Fibroblast of villous mesenchyme (primary cell): ENCODE measurements at regions not wholly inside any gene's neighbourhood (a gene's known extent, or its start where the extent isn't known, plus 50 kb on each side); places are given as distances from the start of the nearest gene placed in this dataset.

Experiments used
- DNase-seq: peaks from one replicate; pipeline ENCODE4 v3.0.0-alpha.2; 2010; ENCODE audit warnings: low read depth
- H3K4me3 ChIP-seq: 2 replicates; pipeline ENCODE4 v1.5.1; 2011; ENCODE audit warnings: low read depth, mild to moderate bottlenecking, low read length
- TF ChIP-seq, protein P1 (sequence below): IDR thresholded peaks from 2 replicates; pipeline ENCODE4 v1.5.1; 2012; ENCODE audit warnings: low read depth, mild to moderate bottlenecking, low read length; ENCODE audit not compliant: insufficient read depth

DNA sequence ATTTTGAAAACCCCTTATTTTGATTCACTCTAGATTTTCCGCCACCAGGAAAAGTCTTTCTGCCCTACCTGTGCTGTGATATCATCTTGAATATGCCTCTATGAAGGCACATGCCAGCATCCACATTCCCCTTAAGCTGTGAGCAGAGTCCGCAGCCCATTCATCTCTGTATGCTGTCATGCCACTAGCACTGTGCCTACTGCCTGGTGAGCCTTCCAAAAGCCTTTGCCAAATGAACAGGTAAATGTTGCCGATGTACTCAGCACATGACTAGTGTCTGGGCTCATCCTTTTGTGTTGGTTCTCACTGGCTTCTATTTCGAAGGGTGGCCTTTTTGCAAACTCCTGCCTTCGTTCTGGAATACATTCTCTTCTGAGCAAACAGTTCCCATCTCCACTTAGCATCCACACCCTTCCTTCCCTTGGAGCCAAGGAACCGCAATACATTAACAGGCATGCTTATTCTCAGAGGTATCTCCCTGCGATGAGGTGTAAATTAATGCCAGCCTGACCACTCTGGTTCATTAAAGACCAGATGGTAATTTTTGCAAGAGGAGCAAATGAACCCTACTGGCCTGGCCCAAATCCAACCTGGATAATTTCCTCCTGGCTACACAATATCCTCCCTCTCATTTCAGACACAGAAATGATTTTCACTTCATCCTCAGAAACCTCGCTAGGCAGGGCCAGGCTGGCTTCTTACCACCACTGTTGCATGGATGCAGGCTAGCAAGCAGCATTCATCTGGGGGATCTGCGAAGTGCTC, 339.7 kb upstream of the NFE2L3 start:
- no peak overlapping the region for H3K4me3 ChIP-seq
- TF ChIP-seq, protein P1, sequence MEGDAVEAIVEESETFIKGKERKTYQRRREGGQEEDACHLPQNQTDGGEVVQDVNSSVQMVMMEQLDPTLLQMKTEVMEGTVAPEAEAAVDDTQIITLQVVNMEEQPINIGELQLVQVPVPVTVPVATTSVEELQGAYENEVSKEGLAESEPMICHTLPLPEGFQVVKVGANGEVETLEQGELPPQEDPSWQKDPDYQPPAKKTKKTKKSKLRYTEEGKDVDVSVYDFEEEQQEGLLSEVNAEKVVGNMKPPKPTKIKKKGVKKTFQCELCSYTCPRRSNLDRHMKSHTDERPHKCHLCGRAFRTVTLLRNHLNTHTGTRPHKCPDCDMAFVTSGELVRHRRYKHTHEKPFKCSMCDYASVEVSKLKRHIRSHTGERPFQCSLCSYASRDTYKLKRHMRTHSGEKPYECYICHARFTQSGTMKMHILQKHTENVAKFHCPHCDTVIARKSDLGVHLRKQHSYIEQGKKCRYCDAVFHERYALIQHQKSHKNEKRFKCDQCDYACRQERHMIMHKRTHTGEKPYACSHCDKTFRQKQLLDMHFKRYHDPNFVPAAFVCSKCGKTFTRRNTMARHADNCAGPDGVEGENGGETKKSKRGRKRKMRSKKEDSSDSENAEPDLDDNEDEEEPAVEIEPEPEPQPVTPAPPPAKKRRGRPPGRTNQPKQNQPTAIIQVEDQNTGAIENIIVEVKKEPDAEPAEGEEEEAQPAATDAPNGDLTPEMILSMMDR = no peak

GRCh38 chr7:25813381-25813780, 338.6 kb upstream of the NFE2L3 start:
- DNase-seq = no peak
- TF ChIP-seq, protein P1 = no peak
- no peak overlapping the region for H3K4me3 ChIP-seq

More for the DNA sequence above, 339.7 kb upstream of the NFE2L3 start:
- no peak for DNase-seq

DNA sequence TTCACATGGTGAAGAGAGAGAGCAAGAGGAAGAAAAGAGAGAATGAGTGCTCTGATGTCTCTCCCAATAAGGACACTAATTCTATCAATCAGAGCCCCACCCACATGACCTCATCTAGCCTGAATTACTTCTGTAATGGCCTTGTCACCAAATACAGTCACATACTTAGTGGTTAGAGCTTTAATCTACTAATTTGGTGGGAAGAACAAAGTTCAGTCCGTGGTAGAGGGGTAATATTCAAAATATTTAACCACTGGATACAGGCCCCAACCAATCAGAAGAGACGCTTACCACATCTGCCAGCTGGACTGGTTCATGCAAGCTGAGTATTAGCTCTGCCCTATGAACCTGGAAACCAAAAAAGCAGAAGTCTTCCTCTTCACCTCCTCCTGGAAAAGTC, 336.3 kb upstream of the NFE2L3 start:
- no peak for DNase-seq
- no peak overlapping the region for H3K4me3 ChIP-seq
- TF ChIP-seq, protein P1 = no peak

- no peak overlapping the region for H3K4me3 ChIP-seq
- DNase-seq = no peak
- TF ChIP-seq, protein P1 = peak; percentile 60
These were observed 331.5 kb upstream of the NFE2L3 start for GRCh38 chr7:25820432-25821040.

DNA sequence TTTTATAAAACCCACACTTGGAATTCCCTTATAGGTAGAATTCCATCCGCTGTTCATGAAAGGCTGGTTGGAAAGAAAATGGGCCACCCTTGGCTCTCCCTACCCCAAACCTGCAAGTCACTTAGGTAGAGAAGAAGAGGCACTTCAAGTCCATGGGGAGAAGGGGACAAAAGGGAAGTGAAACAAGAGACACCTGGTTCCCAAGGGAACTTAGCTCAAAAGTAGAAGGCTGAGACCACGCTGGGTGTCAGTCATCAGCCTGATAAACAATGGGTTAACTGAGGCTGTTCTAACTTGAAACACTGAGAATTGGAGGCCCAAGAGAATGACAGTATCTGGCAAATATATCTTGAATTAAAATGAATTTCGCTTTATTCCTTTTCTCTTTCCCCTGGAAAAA, 330.8 kb upstream of the NFE2L3 start:
- DNase-seq = no peak

GRCh38 chr7:25822823-25823222, 329.2 kb upstream of the NFE2L3 start:
- TF ChIP-seq, protein P1 = no peak
- no peak overlapping the region for H3K4me3 ChIP-seq
- DNase-seq = no peak

More for the DNA sequence above, 330.8 kb upstream of the NFE2L3 start:
- H3K4me3 ChIP-seq = no peak overlapping the region
- TF ChIP-seq, protein P1 = no peak
